Posterior vena cava (tissue), 2 donors: ENCODE measurements at regions not wholly inside any gene's neighbourhood (a gene's known extent, or its start where the extent isn't known, plus 50 kb on each side); places are given as distances from the start of the nearest gene placed in this dataset.

ENCODE experiments used
- DNase-seq: peaks from one replicate; pipeline ENCODE4 v3.0.0-alpha.2; 2020; ENCODE audit warnings: low spot score
- intact Hi-C, 2 donors: fragments of 100-400 bp; cut with DNase I; formaldehyde crosslinking; loops; one replicate each; pipeline versions ENCODE4 v1.14.1 to v1.14.2; 2022 to 2023
- donor health status: DM: yes; HTN: yes; CAD: no.
- donor health status: DM: yes; HTN: yes; CAD: no.

GRCh38 chr6:126143761-126144251 lies 157.5 kb downstream of the TRMT11 start:
- intact Hi-C loops = no loop called here

GRCh38 chr6:126145351-126145750 lies 159.0 kb downstream of the TRMT11 start:
- intact Hi-C loops = no loop called here
- DNase-seq = no peak

More at GRCh38 chr6:126143761-126144251, 157.5 kb downstream of the TRMT11 start:
- DNase-seq = no peak

DNA sequence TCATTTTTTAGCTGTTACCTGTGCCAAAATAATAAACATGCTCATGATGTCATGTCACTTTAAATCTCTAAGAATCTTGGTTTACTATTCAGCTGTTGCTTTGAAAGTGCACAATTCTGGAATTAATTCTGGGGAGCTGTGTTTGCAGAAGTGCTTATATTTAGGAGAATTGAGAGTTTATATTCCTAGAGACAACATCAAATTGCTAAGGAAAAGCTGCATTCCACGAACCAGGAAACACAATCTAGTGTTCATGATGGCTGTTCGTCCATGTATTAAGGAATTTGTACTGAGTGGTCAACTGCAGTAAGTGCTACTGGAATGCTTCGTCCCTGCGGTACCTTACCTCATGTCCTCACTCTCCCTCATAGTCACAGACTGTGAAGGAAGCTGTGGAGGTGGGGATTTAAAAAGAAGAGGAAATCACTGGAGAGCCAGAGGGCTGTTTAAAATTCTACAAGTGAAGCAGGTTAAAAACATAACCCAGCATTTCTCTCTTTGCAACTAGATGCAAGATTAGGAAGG lies 161.0 kb downstream of the TRMT11 start:
- intact Hi-C loops = no loop called here
- DNase-seq = no peak

- intact Hi-C loops = no loop called here
- no peak for DNase-seq
Measured at GRCh38 chr6:126148853-126149252, 162.5 kb downstream of the TRMT11 start.

DNA sequence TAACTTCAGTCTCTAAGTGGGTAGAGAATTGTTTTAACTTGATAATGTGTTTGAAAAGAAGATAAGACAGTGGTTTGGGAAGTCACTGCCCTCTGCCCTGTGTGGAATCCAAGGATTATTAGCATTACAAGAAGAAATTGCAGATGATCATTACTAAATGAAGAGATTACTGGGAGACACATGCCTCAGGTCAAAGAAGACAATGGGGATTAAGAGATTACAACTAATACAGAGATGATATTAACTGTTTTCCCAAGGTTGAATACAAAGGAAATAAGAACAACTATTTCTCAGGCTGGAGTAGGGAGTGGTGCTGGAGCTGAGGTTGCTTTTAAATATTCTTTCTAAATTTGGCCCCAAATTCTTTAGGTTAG lies 166.0 kb downstream of the TRMT11 start:
- intact Hi-C loops = no loop called here
- no peak for DNase-seq

GRCh38 chr6:126153661-126154060 lies 167.3 kb downstream of the TRMT11 start:
- no peak for DNase-seq
- intact Hi-C loops = no loop called here

- no peak for DNase-seq
- intact Hi-C loops = no loop called here
Measured at GRCh38 chr6:126156973-126157372, 170.6 kb downstream of the TRMT11 start.

- intact Hi-C loops = no loop called here
Measured at GRCh38 chr6:126167726-126168125, 172.2 kb upstream of the CENPW start.

DNA sequence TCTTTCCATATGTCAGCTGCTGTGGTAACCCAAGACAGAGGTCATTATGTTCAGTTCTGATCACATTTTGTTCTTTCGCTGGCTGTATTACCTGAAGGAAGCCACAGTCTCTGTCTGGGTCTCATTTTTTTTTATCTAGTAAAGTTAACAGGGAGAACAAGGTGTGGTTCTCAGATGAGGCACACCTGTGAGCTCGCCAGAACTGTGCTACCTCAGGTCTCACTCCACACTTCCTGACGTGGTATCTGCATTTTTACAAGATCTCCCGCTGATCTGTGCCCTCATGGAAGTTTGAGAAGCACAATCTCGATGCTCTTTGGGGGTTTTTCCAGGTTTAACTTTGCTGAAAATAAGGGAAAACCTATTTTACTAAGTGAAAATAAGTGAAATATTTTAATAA lies 169.5 kb upstream of the CENPW start:
- no peak for DNase-seq
- intact Hi-C loops = no loop called here

More at GRCh38 chr6:126167726-126168125, 172.2 kb upstream of the CENPW start:
- no peak for DNase-seq

- DNase-seq = no peak
- intact Hi-C loops = no loop called here
Measured at GRCh38 chr6:126170978-126171382, 168.9 kb upstream of the CENPW start.

- DNase-seq = no peak
- intact Hi-C loops = no loop called here
Measured at GRCh38 chr6:126172131-126172530, 167.8 kb upstream of the CENPW start.

GRCh38 chr6:126173265-126173664 lies 166.7 kb upstream of the CENPW start:
- intact Hi-C loops = no loop called here
- no peak for DNase-seq

DNA sequence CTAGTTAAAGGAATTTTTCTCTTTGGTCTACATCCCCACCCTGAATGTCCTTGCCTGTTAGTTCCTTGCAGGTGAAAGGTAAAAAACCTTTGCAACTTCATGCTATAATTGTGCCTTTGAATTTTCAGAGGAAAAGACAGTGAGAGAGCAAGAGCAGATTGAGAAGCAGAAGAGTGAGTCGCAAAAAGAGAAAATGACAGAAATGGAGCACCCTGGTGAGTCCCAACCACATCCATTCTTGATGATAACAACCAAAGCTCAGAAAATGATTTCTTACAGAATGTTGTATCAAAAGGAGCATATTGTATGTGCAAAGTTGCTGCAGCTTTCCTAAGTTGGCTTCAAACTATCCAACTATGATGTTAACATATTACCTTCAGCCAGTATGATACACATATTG lies 165.2 kb upstream of the CENPW start:
- DNase-seq = no peak
- intact Hi-C loops = no loop called here

DNA sequence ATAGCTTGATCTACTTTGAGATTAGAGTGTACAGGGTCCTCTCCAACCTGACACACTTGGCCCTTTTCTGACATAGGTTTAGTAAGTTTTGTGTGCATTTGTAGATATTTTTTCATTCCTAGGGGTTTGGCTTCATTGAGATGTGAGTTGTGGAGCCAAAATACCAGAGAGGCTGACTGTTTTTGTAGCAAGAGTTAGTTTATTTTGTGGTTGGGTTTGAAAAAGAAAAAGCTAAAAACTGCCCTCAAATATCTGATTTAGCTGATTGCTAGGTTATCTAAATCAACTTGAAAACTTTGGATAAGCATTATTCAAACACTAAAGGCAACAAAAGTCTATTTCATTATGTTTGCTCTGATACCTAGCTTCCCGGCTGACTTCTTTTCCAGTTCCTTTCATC lies 164.7 kb upstream of the CENPW start:
- DNase-seq = no peak
- intact Hi-C loops = no loop called here

GRCh38 chr6:126176282-126176681 lies 163.6 kb upstream of the CENPW start:
- no peak for DNase-seq
- intact Hi-C loops = no loop called here

DNA sequence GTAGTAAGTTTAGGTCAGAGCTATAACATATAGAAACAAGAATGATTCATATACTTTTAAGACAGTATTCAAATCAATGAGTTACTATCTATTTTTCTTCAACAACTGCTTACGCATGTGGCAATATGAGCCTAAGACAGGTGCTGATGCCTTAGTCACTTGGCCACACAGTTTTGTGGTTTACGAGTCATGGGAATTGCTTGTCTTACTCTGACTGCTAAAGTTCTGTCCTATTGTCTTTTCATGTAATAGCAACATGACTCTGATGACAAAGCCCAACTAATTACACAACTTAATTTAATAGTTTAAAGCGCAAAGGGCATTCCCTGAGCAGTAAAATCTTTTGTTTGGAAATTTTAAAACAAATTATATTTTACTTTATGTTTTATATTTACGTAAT lies 159.3 kb upstream of the CENPW start:
- intact Hi-C loops = loop anchor here in 1 of 2 donors (10.0 kb wide), 1 partner anchor 146 kb away; no protein-coding TSS in a partner anchor
- DNase-seq = no peak

- intact Hi-C loops = loop anchor here in 1 of 2 donors (10.0 kb wide), 1 partner anchor 146 kb away; no protein-coding TSS in a partner anchor
- no peak for DNase-seq
Measured at GRCh38 chr6:126181173-126181741, 158.7 kb upstream of the CENPW start.

GRCh38 chr6:126181890-126182289 lies 158.0 kb upstream of the CENPW start:
- no peak for DNase-seq
- intact Hi-C loops = loop anchor here in 1 of 2 donors (10.0 kb wide), 1 partner anchor 147 kb away; no protein-coding TSS in a partner anchor

- intact Hi-C loops = loop anchor here in 1 of 2 donors (10.0 kb wide), 1 partner anchor 148 kb away; no protein-coding TSS in a partner anchor
- DNase-seq = no peak
Measured at GRCh38 chr6:126182650-126183311, 157.1 kb upstream of the CENPW start.

- intact Hi-C loops = loop anchor here in 1 of 2 donors (10.0 kb wide), 1 partner anchor 151 kb away; no protein-coding TSS in a partner anchor
- no peak for DNase-seq
Measured at GRCh38 chr6:126185774-126186173, 154.1 kb upstream of the CENPW start.
